Sigmoid colon (tissue), 6 donors: ENCODE measurements at regions not wholly inside any gene's neighbourhood (a gene's known extent, or its start where the extent isn't known, plus 50 kb on each side); places are given as distances from the start of the nearest gene placed in this dataset.

ENCODE experiments used
- DNase-seq: peaks from one replicate; pipeline ENCODE4 v3.0.0-alpha.2; 2019
- H3K27ac ChIP-seq, 4 donors: fragments of 200-600 bp; sonication (generic); one replicate each; pipeline ENCODE4 v1.5.1; 2016 to 2019; ENCODE audit warnings: mild to moderate bottlenecking in 1 of 4
- H3K27me3 ChIP-seq, 3 donors: fragments of 200-600 bp; sonication (generic); one replicate each; pipeline ENCODE4 v1.5.1; 2019; ENCODE audit warnings: mild to moderate bottlenecking in 1 of 3
- H3K36me3 ChIP-seq, 4 donors: fragments of 200-600 bp; sonication (generic); one replicate each; pipeline ENCODE4 v1.5.1; 2016 to 2019
- H3K4me1 ChIP-seq, 4 donors: fragments of 200-600 bp; sonication (generic); one replicate each; pipeline ENCODE4 v1.5.1; 2017 to 2019
- H3K4me3 ChIP-seq, 4 donors: fragments of 200-600 bp; sonication (generic); one replicate each; pipeline ENCODE4 v1.5.1; 2017 to 2019; ENCODE audit warnings: mild to moderate bottlenecking in 2 of 4, moderate library complexity in 1 of 4
- H3K9me3 ChIP-seq, 4 donors: fragments of 200-600 bp in 3 of 4; sonication (generic) in 3 of 4; one replicate each; pipeline versions ENCODE4 v1.5.1 to v1.6.1; 2013 to 2019
- CTCF ChIP-seq, 4 experiments: fragments of 450-650 bp in 3 of 4; fragments of 200-600 bp in 1 of 4; IDR thresholded peaks; one replicate each; pipeline ENCODE4 v1.5.1; 2016 to 2019; ENCODE audit warnings: antibody characterized with exemption in 4 of 4, mild to moderate bottlenecking in 3 of 4, moderate library complexity in 2 of 4
- EP300 ChIP-seq, 4 donors: sonication (generic); formaldehyde crosslinking; IDR thresholded peaks; one replicate each; pipeline ENCODE4 v1.6.1; 2017; ENCODE audit warnings: antibody characterized with exemption in 4 of 4
- POLR2A ChIP-seq, 2 donors: fragments of 450-650 bp; IDR thresholded peaks; one replicate each; pipeline ENCODE4 v1.6.1; 2016; ENCODE audit warnings: antibody characterized with exemption in 2 of 2, mild to moderate bottlenecking in 2 of 2, moderate library complexity in 2 of 2
- POLR2AphosphoS5 ChIP-seq, 4 donors: sonication (generic); formaldehyde crosslinking; IDR thresholded peaks; one replicate each; pipeline ENCODE4 v1.6.1; 2017; ENCODE audit warnings: antibody characterized with exemption in 4 of 4
- WGBS, 2 donors: extraction: QIAGEN DNeasy Blood & Tissue Kit; methylation state at CpG; one replicate each; pipeline ENCODE4 v1.1.7; 2013; 5-methylcytosine and 5-hydroxymethylcytosine counted together
- intact Hi-C: fragments of 100-400 bp; cut with DNase I; formaldehyde crosslinking; loops from one replicate; pipeline ENCODE4 v1.15.1; 2023
- donor health status: healthy with polysubstance abuse.
- donor health status: healthy.

GRCh38 chr16:77662246-77662645 lies 60.1 kb upstream of the NUDT7 start:
- DNase-seq: no peak
- 69 to 77% methylated on average over 4 of the region's 4 CpGs for WGBS, 2 donors
- intact Hi-C loops: loop anchor here (5.0 kb wide), 1 partner anchor 425 kb away; no protein-coding TSS in a partner anchor

GRCh38 chr16:77663711-77664110 lies 58.6 kb upstream of the NUDT7 start:
- Histone ChIP-seq H3K27ac (no peak overlapping the region), H3K4me3 (no peak overlapping the region), H3K36me3 (no peaks in the 10 kb centered on the region), H3K9me3 (no peaks in the 10 kb centered on the region), H3K4me1 (peaks cover 0 to 2% (median 0%) of the 10 kb centered on the region in 4 donors), H3K27me3 (peaks cover 0 to 6% (median 0%) of the 10 kb centered on the region in 3 donors)
- DNase-seq: no peak
- intact Hi-C loops: loop anchor here (5.0 kb wide), 1 partner anchor 426 kb away; no protein-coding TSS in a partner anchor
- TF ChIP-seq POLR2AphosphoS5 (IDR thresholded peaks at IDR 0.05): no peak
- TF ChIP-seq CTCF (IDR thresholded peaks at IDR 0.05): no peak
- no peak for TF ChIP-seq EP300 (IDR thresholded peaks at IDR 0.05)
- no peak for TF ChIP-seq POLR2A (IDR thresholded peaks at IDR 0.05)
- 88 to 93% methylated on average over 2 of the region's 2 CpGs for WGBS, 2 donors

More at GRCh38 chr16:77662246-77662645, 60.1 kb upstream of the NUDT7 start:
- TF ChIP-seq POLR2A (IDR thresholded peaks at IDR 0.05) (no peak), CTCF (IDR thresholded peaks at IDR 0.05) (no peak), EP300 (IDR thresholded peaks at IDR 0.05) (no peak), POLR2AphosphoS5 (IDR thresholded peaks at IDR 0.05) (no peak)
- Histone ChIP-seq H3K4me3 (no peak overlapping the region), H3K9me3 (no peaks in the 10 kb centered on the region), H3K27me3 (peaks cover 0 to 6% (median 0%) of the 10 kb centered on the region in 3 donors), H3K36me3 (no peaks in the 10 kb centered on the region), H3K27ac (no peak overlapping the region), H3K4me1 (peaks cover 0 to 2% (median 0%) of the 10 kb centered on the region in 4 donors)

- intact Hi-C loops: no loop called here
- H3K9me3 ChIP-seq: no peaks in the 10 kb centered on the region
- no peak for TF ChIP-seq POLR2AphosphoS5 (IDR thresholded peaks at IDR 0.05)
- no peak for TF ChIP-seq EP300 (IDR thresholded peaks at IDR 0.05)
- TF ChIP-seq CTCF (IDR thresholded peaks at IDR 0.05): no peak
- TF ChIP-seq POLR2A (IDR thresholded peaks at IDR 0.05): no peak
- DNase-seq: no peak
- WGBS, 2 donors: 71 to 73% methylated on average over 3 of the region's 3 CpGs
- no peak overlapping the region for H3K27ac ChIP-seq
- no peaks in the 10 kb centered on the region for H3K27me3 ChIP-seq
- no peak overlapping the region for H3K4me3 ChIP-seq
- no peaks in the 10 kb centered on the region for H3K4me1 ChIP-seq
- H3K36me3 ChIP-seq: no peaks in the 10 kb centered on the region
Observed at GRCh38 chr16:77666771-77667170, 55.5 kb upstream of the NUDT7 start.

- H3K36me3 ChIP-seq: no peaks in the 10 kb centered on the region
- intact Hi-C loops: no loop called here
- H3K27me3 ChIP-seq: no peaks in the 10 kb centered on the region
- no peak for TF ChIP-seq CTCF (IDR thresholded peaks at IDR 0.05)
- TF ChIP-seq EP300 (IDR thresholded peaks at IDR 0.05): no peak
- TF ChIP-seq POLR2AphosphoS5 (IDR thresholded peaks at IDR 0.05): peak in 1 of 4 donors; percentile 21
- TF ChIP-seq POLR2A (IDR thresholded peaks at IDR 0.05): no peak
- H3K4me3 ChIP-seq: no peak overlapping the region
- DNase-seq: no peak
- H3K27ac ChIP-seq: no peak overlapping the region
- no peaks in the 10 kb centered on the region for H3K9me3 ChIP-seq
- 81% methylated on average over 1 of the region's 1 CpG for WGBS, 2 donors
- H3K4me1 ChIP-seq: no peaks in the 10 kb centered on the region
Observed at GRCh38 chr16:77668201-77668600, 54.1 kb upstream of the NUDT7 start.

GRCh38 chr16:77669057-77669456 lies 53.3 kb upstream of the NUDT7 start:
- Histone ChIP-seq H3K4me3 (no peak overlapping the region), H3K27ac (no peak overlapping the region), H3K36me3 (no peaks in the 10 kb centered on the region), H3K27me3 (no peaks in the 10 kb centered on the region), H3K9me3 (no peaks in the 10 kb centered on the region), H3K4me1 (no peaks in the 10 kb centered on the region)
- no peak for TF ChIP-seq POLR2A (IDR thresholded peaks at IDR 0.05)
- TF ChIP-seq POLR2AphosphoS5 (IDR thresholded peaks at IDR 0.05): no peak
- TF ChIP-seq EP300 (IDR thresholded peaks at IDR 0.05): no peak
- TF ChIP-seq CTCF (IDR thresholded peaks at IDR 0.05): no peak
- 51 to 78% methylated on average over 3 of the region's 3 CpGs for WGBS, 2 donors
- intact Hi-C loops: no loop called here
- DNase-seq: no peak
